ENCODE measurements at regions not wholly inside any gene's neighbourhood (a gene's known extent, or its start where the extent isn't known, plus 50 kb on each side); places are given as distances from the start of the nearest gene placed in this dataset.

DNA sequence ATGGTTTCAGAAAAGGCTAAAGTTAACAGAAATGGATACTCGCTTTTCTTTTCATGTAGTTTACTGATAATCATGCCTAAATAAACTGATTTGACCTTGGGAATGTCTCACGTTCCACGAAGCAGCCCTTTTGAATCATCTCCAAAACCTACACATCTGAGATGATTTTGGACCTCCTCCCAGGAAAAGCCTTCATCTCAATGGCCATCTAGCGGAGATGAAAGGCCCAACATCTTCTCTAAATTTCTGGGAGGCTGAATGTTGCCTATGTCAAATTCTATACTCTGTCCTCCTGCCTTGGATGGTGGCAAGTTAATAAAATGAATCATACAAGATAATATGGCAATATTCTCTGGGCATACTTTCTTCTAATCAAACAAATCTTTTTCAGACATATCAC lies 448.5 kb downstream of the ZEB2 start:
- Histone ChIP-seq H3K27me3 (ENCODE audit: control insufficient read depth, insufficient read depth, low read length) (no peaks in the 10 kb centered on the region), H3K4me3 (ENCODE audit: low read depth, low read length) (no peak overlapping the region), H3K36me3 (ENCODE audit: control insufficient read depth, insufficient read depth, low read length) (no peaks in the 10 kb centered on the region)
- DNase-seq (ENCODE audit: low read depth), result no peak
- TF ChIP-seq, protein P1, sequence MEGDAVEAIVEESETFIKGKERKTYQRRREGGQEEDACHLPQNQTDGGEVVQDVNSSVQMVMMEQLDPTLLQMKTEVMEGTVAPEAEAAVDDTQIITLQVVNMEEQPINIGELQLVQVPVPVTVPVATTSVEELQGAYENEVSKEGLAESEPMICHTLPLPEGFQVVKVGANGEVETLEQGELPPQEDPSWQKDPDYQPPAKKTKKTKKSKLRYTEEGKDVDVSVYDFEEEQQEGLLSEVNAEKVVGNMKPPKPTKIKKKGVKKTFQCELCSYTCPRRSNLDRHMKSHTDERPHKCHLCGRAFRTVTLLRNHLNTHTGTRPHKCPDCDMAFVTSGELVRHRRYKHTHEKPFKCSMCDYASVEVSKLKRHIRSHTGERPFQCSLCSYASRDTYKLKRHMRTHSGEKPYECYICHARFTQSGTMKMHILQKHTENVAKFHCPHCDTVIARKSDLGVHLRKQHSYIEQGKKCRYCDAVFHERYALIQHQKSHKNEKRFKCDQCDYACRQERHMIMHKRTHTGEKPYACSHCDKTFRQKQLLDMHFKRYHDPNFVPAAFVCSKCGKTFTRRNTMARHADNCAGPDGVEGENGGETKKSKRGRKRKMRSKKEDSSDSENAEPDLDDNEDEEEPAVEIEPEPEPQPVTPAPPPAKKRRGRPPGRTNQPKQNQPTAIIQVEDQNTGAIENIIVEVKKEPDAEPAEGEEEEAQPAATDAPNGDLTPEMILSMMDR (IDR thresholded peaks at IDR 0.05; ENCODE audit: insufficient read depth, low read length, poor library complexity, severe bottlenecking), result no peak

DNA sequence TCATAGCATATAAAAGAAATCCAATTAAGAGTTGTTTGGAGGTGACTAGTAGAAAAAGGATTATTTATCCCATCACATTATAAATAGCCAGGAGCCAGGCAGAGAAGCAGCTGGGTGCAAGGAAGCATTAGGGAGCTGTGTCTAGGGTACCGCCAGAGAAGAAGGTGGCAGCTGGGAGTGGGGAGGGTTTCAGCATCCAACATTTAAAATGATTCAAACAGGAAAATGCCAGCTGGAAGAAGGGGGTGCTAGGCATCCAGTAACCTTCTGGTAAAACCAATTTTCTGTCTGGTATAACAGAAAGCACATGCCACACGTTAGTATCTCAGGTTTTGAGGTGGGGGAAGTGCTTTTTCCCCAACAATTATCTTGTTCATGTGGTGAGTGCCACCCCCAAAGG lies 452.4 kb downstream of the ZEB2 start:
- TF ChIP-seq, protein P1 (IDR thresholded peaks at IDR 0.05; ENCODE audit: insufficient read depth, low read length, poor library complexity, severe bottlenecking), result no peak
- DNase-seq (ENCODE audit: low read depth), result no peak
- H3K36me3 ChIP-seq (ENCODE audit: control insufficient read depth, insufficient read depth, low read length), result no peaks in the 10 kb centered on the region
- no peaks in the 10 kb centered on the region for H3K27me3 ChIP-seq (ENCODE audit: control insufficient read depth, insufficient read depth, low read length)
- H3K4me3 ChIP-seq (ENCODE audit: low read depth, low read length), result no peak overlapping the region

DNA sequence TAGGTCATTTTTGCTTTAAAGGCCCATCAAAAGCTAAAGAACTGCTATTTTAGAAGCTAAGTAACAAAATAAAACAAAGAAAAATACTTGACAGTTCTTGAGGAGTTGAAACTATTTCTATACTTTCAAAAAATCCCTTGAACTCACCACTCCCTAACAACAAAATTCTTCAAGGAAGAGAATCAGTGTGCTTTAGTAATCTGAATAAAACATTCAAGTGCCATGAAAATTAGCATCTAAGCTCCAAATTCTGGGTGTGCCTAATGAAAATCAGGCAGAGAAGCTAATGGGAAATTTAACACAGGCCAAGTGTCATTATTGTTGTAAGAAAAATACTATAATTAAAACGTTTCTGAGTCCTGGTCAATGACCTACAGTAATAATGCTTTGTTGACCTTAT lies 456.3 kb downstream of the ZEB2 start:
- no peak for DNase-seq (ENCODE audit: low read depth)
- TF ChIP-seq, protein P1 (IDR thresholded peaks at IDR 0.05; ENCODE audit: insufficient read depth, low read length, poor library complexity, severe bottlenecking), result no peak
- no peaks in the 10 kb centered on the region for H3K27me3 ChIP-seq (ENCODE audit: control insufficient read depth, insufficient read depth, low read length)
- no peaks in the 10 kb centered on the region for H3K36me3 ChIP-seq (ENCODE audit: control insufficient read depth, insufficient read depth, low read length)
- H3K4me3 ChIP-seq (ENCODE audit: low read depth, low read length), result no peak overlapping the region

DNA sequence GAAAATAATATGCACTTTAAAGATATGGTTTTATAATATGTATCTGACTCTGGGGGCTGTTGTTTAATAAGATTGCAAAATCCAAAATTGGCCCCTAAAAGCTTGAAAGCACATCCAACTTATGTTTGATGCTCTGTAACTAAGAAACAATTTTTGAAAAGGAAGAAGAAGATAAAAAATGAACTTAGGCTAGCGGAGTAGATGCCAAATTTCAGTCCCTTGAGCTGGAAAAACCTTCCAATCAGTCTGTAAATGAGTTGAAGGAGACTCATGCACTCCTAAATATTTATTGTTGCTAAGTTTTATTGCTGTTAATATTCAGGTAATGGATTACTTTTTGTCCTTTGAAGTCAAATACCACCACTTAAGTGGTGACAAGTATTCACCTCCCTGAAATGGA lies 465.0 kb downstream of the ZEB2 start:
- Histone ChIP-seq H3K36me3 (ENCODE audit: control insufficient read depth, insufficient read depth, low read length) (no peaks in the 10 kb centered on the region), H3K27me3 (ENCODE audit: control insufficient read depth, insufficient read depth, low read length) (no peaks in the 10 kb centered on the region), H3K4me3 (ENCODE audit: low read depth, low read length) (no peak overlapping the region)
- TF ChIP-seq, protein P1 (IDR thresholded peaks at IDR 0.05; ENCODE audit: insufficient read depth, low read length, poor library complexity, severe bottlenecking), result no peak
- DNase-seq (ENCODE audit: low read depth), result no peak

DNA sequence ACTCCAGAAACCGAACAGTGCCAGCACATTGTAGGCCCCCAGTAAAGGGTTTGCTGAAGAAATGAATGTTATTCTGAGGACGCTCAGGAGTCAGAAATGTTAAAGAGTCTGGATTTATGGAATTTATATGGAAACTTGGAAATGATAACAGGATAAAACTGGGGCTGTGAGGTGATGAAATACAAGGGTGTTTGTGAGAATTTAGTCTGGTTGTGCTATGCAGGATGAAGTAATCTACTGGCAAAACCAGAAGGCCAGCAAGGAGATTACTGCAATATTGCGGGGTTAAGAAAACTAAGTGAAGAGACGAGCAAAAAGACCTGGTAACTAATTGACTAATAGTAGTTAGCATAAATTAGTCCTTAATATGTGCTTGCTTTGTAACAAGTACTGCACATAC lies 467.8 kb downstream of the ZEB2 start:
- Histone ChIP-seq H3K4me3 (ENCODE audit: low read depth, low read length) (no peak overlapping the region), H3K27me3 (ENCODE audit: control insufficient read depth, insufficient read depth, low read length) (no peaks in the 10 kb centered on the region), H3K36me3 (ENCODE audit: control insufficient read depth, insufficient read depth, low read length) (no peaks in the 10 kb centered on the region)
- TF ChIP-seq, protein P1 (IDR thresholded peaks at IDR 0.05; ENCODE audit: insufficient read depth, low read length, poor library complexity, severe bottlenecking), result no peak
- no peak for DNase-seq (ENCODE audit: low read depth)

DNA sequence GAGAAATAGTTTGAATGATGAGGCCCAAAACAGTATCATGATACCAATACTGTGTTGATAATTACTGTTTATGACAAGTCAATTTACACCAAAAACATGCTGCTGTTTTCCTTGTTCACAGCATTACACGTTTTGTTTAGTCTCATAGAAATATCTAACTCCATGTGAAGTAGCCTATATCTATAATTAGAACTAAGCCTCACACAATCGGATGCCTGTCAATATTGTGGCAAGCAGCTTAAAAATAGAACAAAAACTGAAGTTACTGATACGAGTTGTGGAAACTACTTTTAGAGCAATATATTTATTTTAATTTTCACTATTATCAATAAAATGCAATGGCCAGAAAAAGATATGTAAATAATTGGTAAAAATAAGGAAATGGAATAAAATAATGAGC lies 470.8 kb downstream of the ZEB2 start:
- Histone ChIP-seq H3K27me3 (ENCODE audit: control insufficient read depth, insufficient read depth, low read length) (no peaks in the 10 kb centered on the region), H3K4me3 (ENCODE audit: low read depth, low read length) (no peak overlapping the region), H3K36me3 (ENCODE audit: control insufficient read depth, insufficient read depth, low read length) (no peaks in the 10 kb centered on the region)
- no peak for DNase-seq (ENCODE audit: low read depth)
- TF ChIP-seq, protein P1 (IDR thresholded peaks at IDR 0.05; ENCODE audit: insufficient read depth, low read length, poor library complexity, severe bottlenecking), result no peak
